Posterior cingulate gyrus (tissue), 11 donors: ENCODE measurements at regions not wholly inside any gene's neighbourhood (a gene's known extent, or its start where the extent isn't known, plus 50 kb on each side); places are given as distances from the start of the nearest gene placed in this dataset.
A peak's percentile ranks its signal among the peaks of the same experiment; 100 is the strongest.
"Not testable (repeated sequence)": the region's sequence is repeated elsewhere in the genome, so short reads cannot be mapped to it uniquely, and the experiment has no call there.

Source experiments
- DNase-seq, 10 donors: peaks; one replicate each; pipeline versions ENCODE4 v3.0.0 to v3.0.0-alpha.2; 2020 to 2021; ENCODE audit warnings: mixed read lengths in 3 of 10
- intact Hi-C: fragments of 100-400 bp; cut with DNase I; formaldehyde crosslinking; loops from one replicate; pipeline ENCODE4 v1.15.1; 2023

DNA sequence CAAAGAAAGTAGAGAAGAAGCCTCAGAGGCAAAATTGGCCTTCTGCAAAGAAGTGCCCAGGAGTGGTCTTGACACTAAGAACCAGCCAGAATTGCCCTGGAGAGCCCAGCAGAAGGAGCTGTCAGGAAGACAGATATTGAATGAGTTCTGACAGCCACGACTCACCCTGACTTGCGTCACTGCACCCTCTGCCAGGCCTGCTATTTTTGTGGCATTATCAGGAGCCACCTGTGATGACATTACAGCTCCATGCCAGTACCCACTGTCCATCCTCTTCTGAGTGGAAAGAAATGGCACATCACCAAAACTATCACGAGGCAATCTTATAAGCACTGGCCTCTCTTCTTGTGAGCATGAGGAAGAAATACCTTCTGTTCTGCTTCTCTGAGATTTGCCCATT, 67.7 kb downstream of the SMIM20 start:
- no peak for DNase-seq
- intact Hi-C loops, result loop anchor here (10.0 kb wide), 1 partner anchor 1023 kb away; no protein-coding TSS in a partner anchor

DNA sequence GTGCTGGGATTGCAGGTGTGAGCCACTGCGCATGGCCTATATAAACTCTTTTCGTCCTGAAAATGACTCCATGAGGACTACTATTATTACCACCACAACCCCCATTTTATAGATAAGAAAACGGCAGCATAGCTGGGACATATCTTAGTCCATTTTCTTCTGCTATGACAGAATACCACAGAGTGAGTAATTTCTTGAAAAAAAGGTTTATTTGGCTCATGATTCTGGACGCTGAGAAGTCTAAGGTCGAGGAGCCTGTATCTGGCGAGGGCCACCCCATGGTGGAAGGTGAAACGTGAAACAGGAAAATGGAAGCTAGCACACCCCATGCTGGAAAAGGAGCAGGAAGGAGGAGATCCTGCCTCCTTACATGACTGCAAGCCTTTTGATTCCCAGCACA, 68.9 kb downstream of the SMIM20 start:
- intact Hi-C loops, result loop anchor here (10.0 kb wide), 1 partner anchor 1022 kb away; no protein-coding TSS in a partner anchor

GRCh38 chr4:25984266-25984665, 70.2 kb downstream of the SMIM20 start:
- DNase-seq, result no peak
- intact Hi-C loops, result loop anchor here (10.0 kb wide), 1 partner anchor 1021 kb away; no protein-coding TSS in a partner anchor

More for the DNA sequence above, 68.9 kb downstream of the SMIM20 start:
- DNase-seq, result no peak

GRCh38 chr4:25984796-25985195, 70.8 kb downstream of the SMIM20 start:
- no peak for DNase-seq
- intact Hi-C loops, result loop anchor here (5.0 to 10.0 kb wide), 4 partner anchors 57 to 1020 kb away; no protein-coding TSS in a partner anchor

GRCh38 chr4:25986807-25987206, 72.8 kb downstream of the SMIM20 start:
- peak in 2 of 10 donors; percentile 35 to 84 for DNase-seq
- intact Hi-C loops, result loop anchor here (5.0 to 10.0 kb wide), 4 partner anchors 60 to 1018 kb away; no protein-coding TSS in a partner anchor

DNA sequence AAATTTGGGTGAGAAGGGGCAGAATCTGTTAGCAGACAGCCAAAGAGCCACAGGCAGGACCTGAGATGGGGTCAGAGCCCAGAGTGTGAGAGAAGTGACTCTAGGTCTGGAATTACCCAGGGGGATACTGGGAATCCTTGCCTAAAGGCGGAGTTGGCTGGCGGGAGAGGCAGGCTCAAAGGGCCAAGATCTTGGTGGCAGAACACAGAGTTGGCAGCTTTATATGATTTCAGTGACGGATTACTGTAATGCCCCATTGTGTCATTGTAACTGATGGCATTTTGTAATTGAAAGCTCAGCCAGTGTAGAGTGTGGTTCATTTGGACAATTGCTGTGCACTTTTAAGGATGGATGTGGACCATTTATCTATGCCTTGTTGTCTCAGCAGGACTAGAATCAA, 77.3 kb downstream of the SMIM20 start:
- intact Hi-C loops, result loop anchor here (5.0 kb wide), 1 partner anchor 86 kb away; no protein-coding TSS in a partner anchor
- DNase-seq, result no peak

- no peak for DNase-seq
- intact Hi-C loops, result loop anchor here (5.0 kb wide), 1 partner anchor 84 kb away; no protein-coding TSS in a partner anchor
Measured at GRCh38 chr4:25993395-25994185, 79.6 kb downstream of the SMIM20 start.

- intact Hi-C loops, result loop anchor here (5.0 kb wide), 1 partner anchor 83 kb away; no protein-coding TSS in a partner anchor
- DNase-seq, result not testable (repeated sequence)
Measured at GRCh38 chr4:25994577-25994976, 80.6 kb downstream of the SMIM20 start.

DNA sequence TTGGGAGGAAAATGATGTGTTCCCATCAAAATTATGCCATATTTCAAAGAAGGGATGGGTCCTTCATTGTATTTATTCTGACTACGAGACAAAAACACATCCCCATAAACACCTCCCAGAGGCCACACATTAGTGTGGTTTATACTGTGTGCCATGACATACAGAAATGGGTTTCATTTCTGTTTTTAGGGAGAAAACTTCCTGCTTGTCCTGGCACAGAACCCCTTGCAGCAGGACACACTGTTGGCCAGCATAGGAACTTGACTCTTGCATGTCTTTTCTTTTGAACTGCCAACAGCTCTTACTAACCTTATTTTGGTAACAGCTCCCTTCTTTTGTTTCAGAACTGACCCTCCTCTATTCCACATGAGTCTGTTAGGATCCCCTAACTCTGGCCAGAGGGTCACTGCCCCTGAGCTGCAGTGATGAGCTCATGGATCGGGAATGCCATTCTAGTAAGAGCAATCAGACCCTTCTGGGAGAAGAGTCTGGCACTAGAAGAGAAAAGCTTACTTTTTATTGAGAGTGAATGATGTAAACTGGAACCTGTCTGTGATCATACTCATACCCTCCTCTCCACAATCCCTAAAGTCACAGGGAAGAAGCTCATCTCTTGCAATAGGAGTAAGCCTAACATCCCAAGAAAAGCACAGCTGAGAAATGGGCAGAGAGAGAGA, 86.4 kb downstream of the SMIM20 start:
- intact Hi-C loops, result no loop called here

DNA sequence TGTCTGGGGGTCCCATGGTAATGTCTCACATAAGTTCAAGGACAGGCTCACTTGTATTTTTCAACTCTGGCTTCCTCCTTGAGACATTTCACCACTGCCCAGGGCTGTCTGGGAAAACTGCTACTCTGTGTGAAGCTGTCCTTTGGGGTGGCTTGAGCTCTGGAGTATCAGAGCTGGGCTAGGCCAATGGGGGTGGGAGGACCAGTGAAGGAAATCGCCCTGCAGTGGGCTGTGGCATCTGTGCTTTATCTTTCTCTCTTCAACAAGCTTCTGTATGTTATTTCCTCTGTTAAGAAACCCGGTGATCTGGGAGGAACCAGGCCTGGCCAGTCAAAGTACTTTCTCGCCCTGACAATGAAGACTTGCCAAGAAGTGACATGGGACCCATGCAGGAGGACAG, 87.4 kb downstream of the SMIM20 start:
- intact Hi-C loops, result no loop called here
- DNase-seq, result no peak

More for the DNA sequence above, 86.4 kb downstream of the SMIM20 start:
- DNase-seq, result no peak

DNA sequence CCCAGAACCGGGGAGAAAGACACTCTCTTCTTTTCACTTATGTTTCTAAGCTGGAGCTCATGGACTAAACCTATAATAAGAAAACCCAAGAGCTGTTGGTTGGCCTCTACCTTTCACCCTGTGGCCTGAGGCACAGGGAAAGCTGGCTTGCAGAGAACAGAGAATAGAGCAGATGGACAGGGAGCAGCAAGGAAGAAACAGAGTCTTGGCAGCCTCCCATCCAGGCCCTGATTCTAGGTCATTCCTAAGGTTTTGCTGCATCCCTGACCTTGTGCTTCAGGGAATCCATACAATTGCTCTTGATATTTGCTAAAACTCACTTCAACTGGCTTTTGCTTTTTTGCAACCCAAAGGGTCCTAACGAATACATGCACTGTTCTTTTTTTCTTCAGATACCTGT, 87.8 kb downstream of the SMIM20 start:
- intact Hi-C loops, result no loop called here
- no peak for DNase-seq

DNA sequence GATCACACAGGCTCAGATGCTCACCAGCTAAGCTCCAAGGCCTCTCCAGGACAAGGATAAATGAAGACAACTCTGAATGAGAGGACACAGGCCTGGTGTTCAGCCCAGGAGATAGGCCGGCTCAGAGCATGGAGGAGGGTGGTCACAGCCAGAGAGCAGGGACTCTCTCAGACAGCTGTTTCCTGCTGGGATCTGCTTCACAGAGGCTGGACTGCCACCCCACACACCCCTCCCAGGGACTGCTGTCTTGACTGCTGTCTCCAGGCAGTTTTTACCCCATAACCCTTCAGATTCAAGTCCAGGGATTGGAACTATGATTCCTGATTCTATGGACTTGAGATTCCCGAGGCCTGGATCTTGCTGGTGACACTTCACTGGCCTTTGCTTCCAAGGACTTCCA, 89.0 kb downstream of the SMIM20 start:
- DNase-seq, result no peak
- intact Hi-C loops, result no loop called here

- intact Hi-C loops, result no loop called here
- no peak for DNase-seq
Measured at GRCh38 chr4:26004290-26004689, 90.3 kb downstream of the SMIM20 start.

DNA sequence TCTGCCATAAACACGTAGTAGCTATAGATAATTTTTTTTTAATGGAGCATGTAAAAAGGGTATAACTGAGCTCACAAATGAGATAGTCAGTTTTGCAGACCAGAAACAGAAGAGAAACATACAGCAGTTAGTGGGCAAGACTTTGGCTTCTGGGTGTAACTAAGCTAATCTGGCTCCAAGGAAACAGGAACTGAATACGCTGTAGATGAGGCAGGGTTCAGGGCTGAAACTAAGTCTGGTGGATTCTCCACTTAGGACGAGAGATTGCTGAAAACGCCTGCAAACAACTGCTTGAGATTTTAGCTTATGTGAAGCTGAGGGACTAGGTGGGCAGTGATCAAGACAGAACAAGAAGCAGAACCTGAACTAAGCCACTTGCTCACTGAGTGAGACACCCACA, 91.7 kb downstream of the SMIM20 start:
- no peak for DNase-seq
- intact Hi-C loops, result no loop called here

DNA sequence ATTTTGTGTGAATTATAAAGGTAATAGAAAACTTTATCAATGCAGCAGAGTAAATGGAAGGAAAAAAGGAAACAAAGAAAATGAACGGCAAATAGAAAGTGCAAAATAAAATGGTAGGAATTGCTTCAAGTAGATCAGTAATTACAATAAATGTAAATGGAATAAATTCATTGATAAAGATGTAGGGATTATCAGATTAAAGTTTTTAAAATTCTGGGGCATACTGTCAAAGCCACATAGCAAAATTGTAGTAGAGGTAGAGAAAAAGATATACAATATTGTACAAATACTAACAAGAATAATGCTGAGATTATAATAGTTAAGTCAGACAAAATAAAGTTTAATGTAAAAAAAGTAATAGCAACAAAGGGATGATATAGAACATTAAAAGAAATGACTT, 94.7 kb downstream of the SMIM20 start:
- intact Hi-C loops, result no loop called here
- DNase-seq, result no peak

- intact Hi-C loops, result no loop called here
- DNase-seq, result no peak
Measured at GRCh38 chr4:26009502-26009901, 95.5 kb downstream of the SMIM20 start.

DNA sequence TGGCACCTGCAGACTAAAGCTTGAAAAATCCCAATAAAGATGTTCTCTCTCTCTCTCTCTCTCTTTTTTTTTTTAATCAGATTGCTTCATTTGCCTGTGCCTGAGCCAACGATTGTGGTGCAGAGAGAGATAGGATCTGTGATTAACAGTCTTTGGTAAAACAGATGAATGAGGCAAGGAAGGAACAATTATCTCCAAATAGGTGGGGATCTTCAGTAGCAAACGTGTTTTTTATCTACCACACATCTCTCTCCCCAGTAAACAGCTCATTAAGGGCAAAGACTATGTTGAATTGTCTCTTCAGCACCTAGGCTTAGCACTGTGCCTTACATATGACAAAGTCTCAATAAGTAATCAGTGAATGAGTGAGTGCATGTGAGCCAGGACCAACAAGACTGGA, 96.3 kb downstream of the SMIM20 start:
- DNase-seq, result no peak
- intact Hi-C loops, result no loop called here

- intact Hi-C loops, result no loop called here
- no peak for DNase-seq
Measured at GRCh38 chr4:26013629-26014028, 99.6 kb downstream of the SMIM20 start.

GRCh38 chr4:26015133-26015651, 101.2 kb downstream of the SMIM20 start:
- peak in 4 of 10 donors; percentile 21 to 86 (median 61) for DNase-seq
- intact Hi-C loops, result no loop called here

- intact Hi-C loops, result no loop called here
- DNase-seq, result no peak
Measured at GRCh38 chr4:26015906-26016305, 101.9 kb downstream of the SMIM20 start.

DNA sequence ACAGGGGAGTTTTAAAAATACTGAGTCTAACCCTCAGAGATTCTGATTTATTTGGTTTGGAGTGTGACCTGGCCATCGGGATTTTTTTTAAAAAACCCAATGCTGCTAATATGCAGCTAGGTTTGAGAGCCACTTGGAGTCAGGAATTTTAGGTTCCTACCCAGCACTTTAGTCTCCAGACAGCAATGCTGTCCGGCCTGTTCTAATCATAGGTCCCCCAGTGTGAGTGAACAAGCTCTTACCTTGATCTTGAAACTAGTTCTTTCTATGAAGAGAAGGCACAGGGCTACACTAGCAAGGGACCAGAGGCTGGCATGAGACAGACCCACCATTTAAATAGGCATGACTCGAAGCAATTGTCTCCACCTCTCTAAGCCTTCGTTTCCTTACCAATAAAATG, 103.5 kb downstream of the SMIM20 start:
- no peak for DNase-seq
- intact Hi-C loops, result no loop called here
